ENCODE measurements at regions not wholly inside any gene's neighbourhood (a gene's known extent, or its start where the extent isn't known, plus 50 kb on each side); places are given as distances from the start of the nearest gene placed in this dataset.

GRCh38 chr4:99712099-99712498 is 54.5 kb upstream of the C4orf54 start:
- in situ Hi-C loops (cut with MboI; ENCODE audit: low sequenced_read_pairs): no loop called here
- Histone ChIP-seq H2BK5ac (ENCODE audit: low read depth, low read length, poor library complexity, severe bottlenecking) (no peak overlapping the region), H3K27me3 (ENCODE audit: control insufficient read depth, insufficient read depth, low read length) (no peaks in the 10 kb centered on the region), H3K14ac (replicated peaks; ENCODE audit: low read depth, low read length) (no peak overlapping the region), H4K20me1 (ENCODE audit: insufficient read depth, low read length) (no peaks in the 10 kb centered on the region), H3K9me3 (ENCODE audit: control insufficient read depth, insufficient read depth, low read length) (no peaks in the 10 kb centered on the region), H3K4me1 (ENCODE audit: control insufficient read depth, insufficient read depth, low read length) (peaks cover 9% of the 10 kb centered on the region), H3K4me2 (ENCODE audit: low read depth, low read length) (no peak overlapping the region), H3K9me1 (ENCODE audit: insufficient read depth, low read length) (peaks cover 7% of the 10 kb centered on the region; the same call in 1 of the 2 replicates), H4K5ac (ENCODE audit: low read depth, low read length) (no peak overlapping the region), H2AK9ac (replicated peaks; ENCODE audit: low read depth, low read length, poor library complexity) (no peak overlapping the region), H3K9ac (ENCODE audit: low read depth, low read length) (no peak overlapping the region), H2BK120ac (ENCODE audit: low read depth, low read length) (peak overlapping the region; percentile 90), H3K18ac (ENCODE audit: low read depth, low read length) (no peak overlapping the region), H3K79me1 (ENCODE audit: low read depth in 1 of 2, low read length in 2 of 2) (no peaks in the 10 kb centered on the region), H2BK15ac (ENCODE audit: low read depth, low read length) (no peak overlapping the region; the same call in 2 of the 3 replicates), H3K56ac (ENCODE audit: extremely low read depth, insufficient read depth, low read length) (no peak overlapping the region), H2AFZ (replicated peaks; ENCODE audit: low read length, poor library complexity) (no peak overlapping the region), H4K8ac (ENCODE audit: low read depth in 2 of 2, low read length in 2 of 2) (no peak overlapping the region; a peak in 1 of 4 replicates), H3K4ac (ENCODE audit: low read depth, low read length) (0 out of 2 replicates have a peak overlapping the region, but pooled peaks have one; percentile 93), H2AK5ac (ENCODE audit: low read depth, low read length) (0 out of 2 replicates have a peak overlapping the region, but pooled peaks have one; percentile 2), H3K27ac (ENCODE audit: insufficient read depth, low read length) (no peak overlapping the region), H3K4me3 (ENCODE audit: insufficient read depth, low read depth, low read length) (no peak overlapping the region), H3K23ac (ENCODE audit: low read depth, low read length) (no peak overlapping the region), H3K36me3 (ENCODE audit: control insufficient read depth, insufficient read depth, low read length) (no peaks in the 10 kb centered on the region), H2BK20ac (ENCODE audit: low read depth, low read length) (peak overlapping the region; percentile 89), H4K91ac (ENCODE audit: insufficient read depth, low read depth, low read length) (0 out of 2 replicates have a peak overlapping the region, but pooled peaks have one; percentile 73)
- ChIA-PET CTCF (no interaction called here), POLR2A (ENCODE audit: unreplicated experiment) (no interaction called here)
- dilution Hi-C loops (cut with HindIII; ENCODE audit: low sequenced_read_pairs, unreplicated experiment): no loop called here
- TF ChIP-seq NFE2L2 (IDR thresholded peaks at IDR 0.05; ENCODE audit: low read depth, low read length): no peak
- TF ChIP-seq RAD21 (IDR thresholded peaks at IDR 0.05; ENCODE audit: low read length): no peak
- TF ChIP-seq ELK1 (IDR thresholded peaks at IDR 0.05; ENCODE audit: borderline replicate concordance, low read depth, low read length): no peak
- TF ChIP-seq SMC3 (IDR thresholded peaks at IDR 0.05; ENCODE audit: low read depth, low read length): no peak
- no peak for TF ChIP-seq RFX5 (IDR thresholded peaks at IDR 0.05; ENCODE audit: low read depth, low read length)
- TF ChIP-seq, protein P1, sequence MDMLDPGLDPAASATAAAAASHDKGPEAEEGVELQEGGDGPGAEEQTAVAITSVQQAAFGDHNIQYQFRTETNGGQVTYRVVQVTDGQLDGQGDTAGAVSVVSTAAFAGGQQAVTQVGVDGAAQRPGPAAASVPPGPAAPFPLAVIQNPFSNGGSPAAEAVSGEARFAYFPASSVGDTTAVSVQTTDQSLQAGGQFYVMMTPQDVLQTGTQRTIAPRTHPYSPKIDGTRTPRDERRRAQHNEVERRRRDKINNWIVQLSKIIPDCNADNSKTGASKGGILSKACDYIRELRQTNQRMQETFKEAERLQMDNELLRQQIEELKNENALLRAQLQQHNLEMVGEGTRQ (IDR thresholded peaks at IDR 0.05; ENCODE audit: low read depth, low read length): no peak
- TF ChIP-seq MAZ (IDR thresholded peaks at IDR 0.05; ENCODE audit: borderline replicate concordance, low read depth, low read length): no peak
- TF ChIP-seq MAFK (IDR thresholded peaks at IDR 0.05; ENCODE audit: low read depth, low read length): no peak
- TF ChIP-seq CHD1 (IDR thresholded peaks at IDR 0.05; ENCODE audit: low read depth, low read length): no peak
- intact Hi-C loops (cut with micrococcal nuclease): loop anchor here (5.0 kb wide), 1 partner anchor 150 kb away; the partner anchor contains the start of gene TRMT10A
- no TSS peak for BruUV-seq (replicated peaks)
- ATAC-seq (ENCODE audit: low read depth) (no peak), DNase-seq (no peak)
- WGBS, 2 experiments (ENCODE audit: extremely low coverage in 2 of 2, insufficient read length in 1 of 2): no CpG with 5 or more reads among the region's 1 CpG

Data from IMR-90 (cell line).